K562 (cell line): ENCODE measurements at regions not wholly inside any gene's neighbourhood (a gene's known extent, or its start where the extent isn't known, plus 50 kb on each side); places are given as distances from the start of the nearest gene placed in this dataset.

Source experiments
- ATAC-seq: fragments of 200-7000 bp; cut with Tn5 transposase; 3 replicates; pipeline ENCODE4 v1.9.1; 2020; ENCODE audit warnings: moderate library complexity
- BruUV-seq: library from RNA; stranded (reverse); fragments of 400-500 nt; replicated peaks from 2 replicates; lab custom pipeline; 2021; lab: Mats Ljungman, UMichigan
- CTCF ChIA-PET: fragments of 300-600 bp; formaldehyde crosslinking; extraction: SDS; loops from one replicate; lab custom pipeline; 2021; ENCODE audit warnings: low intra/inter-chr PET ratio; lab: Yijun Ruan, JAX
- POLR2A ChIA-PET: fragments of 300-600, 350-650 bp; sonication (Branson Sonifier 250); formaldehyde crosslinking; extraction: SDS; loops from one replicate; lab custom pipeline; 2021; ENCODE audit warnings: antibody characterized with exemption, inconsistent platforms; lab: Yijun Ruan, JAX
- DNase-seq, 4 experiments: peaks; one replicate each; pipeline versions ENCODE4 v3.0.0 to v3.0.0-alpha.2; 2011 to 2018; ENCODE audit warnings: low spot score in 3 of 4, mixed read lengths in 3 of 4; ENCODE audit errors: extremely low read depth in 1 of 4
- FAIRE-seq: peaks from 2 replicates; lab custom pipeline; 2011; peaks lifted over from hg19 to GRCh38; lab: Jason Lieb, UNC
- H2AFZ ChIP-seq: 2 replicates; pipeline ENCODE4 v1.6.0; 2011; ENCODE audit warnings: low read depth, low read length, control low read depth, inconsistent platforms
- H3K27ac ChIP-seq: fragments of 200-600 bp; 3 replicates; pipeline ENCODE4 v1.8.0; 2011; ENCODE audit warnings: low read depth, mild to moderate bottlenecking, control low read depth, inconsistent platforms, low read length, moderate library complexity, mixed read lengths; ENCODE audit errors: extremely low read depth
- H3K27me3 ChIP-seq, 2 experiments: fragments of 300-600 bp in 1 of 2; 2 replicates in 1 of 2; 3 replicates in 1 of 2; pipeline versions ENCODE4 v1.6.0 to v1.8.0; 2011; ENCODE audit warnings: inconsistent platforms in 2 of 2, low read length in 2 of 2, mild to moderate bottlenecking in 1 of 2, mixed read lengths in 1 of 2, moderate library complexity in 1 of 2; ENCODE audit not compliant: control insufficient read depth in 2 of 2, insufficient read depth in 2 of 2
- H3K36me3 ChIP-seq: fragments of 300-600 bp; 3 replicates; pipeline ENCODE4 v1.8.0; 2011; ENCODE audit warnings: mild to moderate bottlenecking, low read length, inconsistent platforms; ENCODE audit not compliant: control insufficient read depth, insufficient read depth
- H3K4me1 ChIP-seq, 2 experiments: fragments of 200-600 bp in 1 of 2; replicated peaks in 1 of 2; 2 replicates in 1 of 2; 3 replicates in 1 of 2; pipeline versions ENCODE4 v1.5.1 to v1.8.0; 2011; ENCODE audit warnings: inconsistent platforms in 2 of 2, low read length in 2 of 2, mild to moderate bottlenecking in 1 of 2, mixed read lengths in 1 of 2, moderate library complexity in 1 of 2; ENCODE audit not compliant: control insufficient read depth in 2 of 2, insufficient read depth in 2 of 2
- H3K4me2 ChIP-seq: 2 replicates; pipeline ENCODE4 v1.6.1; 2011; ENCODE audit warnings: low read length, control low read depth, inconsistent platforms, mixed read lengths; ENCODE audit not compliant: insufficient read depth
- H3K4me3 ChIP-seq: fragments of 200-600 bp; sonication (generic), shearing (Covaris generic); 2 replicates; pipeline ENCODE4 v1.5.1; 2016; ENCODE audit warnings: control low read depth, inconsistent platforms
- H3K79me2 ChIP-seq: fragments of 200-600 bp; 3 replicates; pipeline ENCODE4 v1.8.0; 2011; ENCODE audit warnings: low read length, inconsistent platforms; ENCODE audit not compliant: control insufficient read depth, insufficient read depth
- H3K9ac ChIP-seq, 2 experiments: 2 replicates each; pipeline versions ENCODE4 v1.6.0 to v1.6.1; 2011; ENCODE audit warnings: low read depth in 2 of 2, low read length in 2 of 2, control low read depth in 1 of 2, inconsistent platforms in 1 of 2, mild to moderate bottlenecking in 1 of 2, mixed read lengths in 1 of 2; ENCODE audit not compliant: insufficient read depth in 1 of 2
- H3K9me1 ChIP-seq: one replicate; pipeline ENCODE4 v1.6.0; 2011; ENCODE audit warnings: inconsistent platforms, mild to moderate bottlenecking, low read length, moderate library complexity; ENCODE audit not compliant: control insufficient read depth, insufficient read depth
- H3K9me3 ChIP-seq: replicated peaks from 2 replicates; pipeline ENCODE4 v1.5.1; 2011; ENCODE audit warnings: low read depth, low read length, inconsistent platforms; ENCODE audit not compliant: control insufficient read depth, insufficient read depth
- H4K20me1 ChIP-seq: replicated peaks from 2 replicates; pipeline ENCODE4 v1.6.1; 2011; ENCODE audit warnings: low read length, inconsistent platforms, mixed read lengths; ENCODE audit not compliant: control insufficient read depth, insufficient read depth
- CUX1 ChIP-seq: fragments of 200-800 bp; sonication (Bioruptor generic); IDR thresholded peaks from 2 replicates; pipeline ENCODE4 v1.6.1; 2016; ENCODE audit warnings: missing genetic modification characterization, missing compliant biosample characterization
- PHTF2 ChIP-seq: fragments of 250-450 bp; sonication (Bioruptor Pico); IDR thresholded peaks from 2 replicates; pipeline ENCODE4 v1.5.0; 2021; ENCODE audit warnings: mild to moderate bottlenecking
- SPI1 ChIP-seq: IDR thresholded peaks from 2 replicates; pipeline ENCODE4 v1.6.1; 2011; ENCODE audit warnings: low read depth, low read length, control low read depth, borderline replicate concordance
- ZNF75A ChIP-seq: fragments of 450-650 bp; formaldehyde crosslinking; IDR thresholded peaks from 2 replicates; pipeline ENCODE4 v1.4.0; 2020; ENCODE audit warnings: mild to moderate bottlenecking
- WGBS: fragments of 100-300 bp; shearing (Covaris generic); methylation state at CpG from one replicate; pipeline ENCODE4 v1.1.6; 2016; ENCODE audit warnings: low coverage, mixed read lengths; ENCODE audit not compliant: insufficient coverage; ENCODE audit errors: missing lambda C conversion rate; 5-methylcytosine and 5-hydroxymethylcytosine counted together
- in situ Hi-C: fragments of 300-500 bp; cut with MboI; formaldehyde crosslinking; loops from 4 replicates; pipeline ENCODE4 v1.15.0; 2018; ENCODE audit warnings: inconsistent platforms, mixed read lengths
- intact Hi-C: fragments of 100-400 bp; cut with micrococcal nuclease; formaldehyde crosslinking; loops from 2 replicates; pipeline ENCODE4 v1.14.2; 2022

GRCh38 chr2:176493909-176494308 is 224.7 kb downstream of the MTX2 start:
- Histone ChIP-seq H3K4me1 (peaks cover 7 to 10% of the 10 kb centered on the region in 2 experiments; a peak in 4 of 5 replicates), H3K4me3 (no peak overlapping the region), H3K36me3 (no peaks in the 10 kb centered on the region), H2AFZ (no peak overlapping the region), H3K9me1 (no peaks in the 10 kb centered on the region), H3K27me3 (peaks cover 2 to 17% of the 10 kb centered on the region in 2 experiments; a peak in 3 of 5 replicates), H3K79me2 (no peaks in the 10 kb centered on the region), H3K27ac (no peak overlapping the region), H3K9ac (no peak overlapping the region), H3K4me2 (no peak overlapping the region), H3K9me3 (no peaks in the 10 kb centered on the region), H4K20me1 (no peaks in the 10 kb centered on the region)
- no peak for DNase-seq
- CTCF ChIA-PET: no interaction called here
- 12% methylated on average over 3 of the region's 3 CpGs for WGBS
- POLR2A ChIA-PET: interaction anchor here (0.6 to 1.4 kb wide), 2 partner anchors 14 to 283 kb away, joined by 3 read pairs; no protein-coding TSS in a partner anchor
- in situ Hi-C loops (no loop called here), intact Hi-C loops (no loop called here)
- ATAC-seq: no peak
- BruUV-seq: no TSS peak
- no peak for FAIRE-seq
- TF ChIP-seq ZNF75A (CRISPR knock-in tag) (no peak), PHTF2 (no peak), CUX1 (CRISPR knock-in tag) (no peak), SPI1 (peak; percentile 73)
